ENCODE measurements at regions not wholly inside any gene's neighbourhood (a gene's known extent, or its start where the extent isn't known, plus 50 kb on each side); places are given as distances from the start of the nearest gene placed in this dataset.
"Not testable (repeated sequence)": the region's sequence is repeated elsewhere in the genome, so short reads cannot be mapped to it uniquely, and the experiment has no call there.

DNA sequence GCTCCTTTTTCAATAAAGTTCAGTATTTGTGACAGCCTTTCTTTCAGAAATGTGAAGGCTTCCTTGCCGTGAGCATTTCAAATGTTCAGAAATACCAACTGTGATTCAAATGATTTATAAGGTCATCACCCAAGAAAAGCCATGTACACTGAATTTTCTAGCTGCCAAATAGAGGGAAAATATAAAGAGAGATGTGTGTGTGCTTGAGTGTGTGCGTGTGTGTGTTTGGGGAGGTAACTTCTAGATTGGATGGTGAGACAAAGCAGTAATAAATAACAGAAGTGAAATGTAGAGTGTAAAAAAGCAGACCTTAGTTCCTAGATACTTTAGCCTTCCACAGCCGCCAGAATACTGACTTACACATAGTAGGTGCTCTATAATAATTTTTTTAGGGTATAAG, 577.4 kb downstream of the TBL1XR1 start:
- no peak for DNase-seq

DNA sequence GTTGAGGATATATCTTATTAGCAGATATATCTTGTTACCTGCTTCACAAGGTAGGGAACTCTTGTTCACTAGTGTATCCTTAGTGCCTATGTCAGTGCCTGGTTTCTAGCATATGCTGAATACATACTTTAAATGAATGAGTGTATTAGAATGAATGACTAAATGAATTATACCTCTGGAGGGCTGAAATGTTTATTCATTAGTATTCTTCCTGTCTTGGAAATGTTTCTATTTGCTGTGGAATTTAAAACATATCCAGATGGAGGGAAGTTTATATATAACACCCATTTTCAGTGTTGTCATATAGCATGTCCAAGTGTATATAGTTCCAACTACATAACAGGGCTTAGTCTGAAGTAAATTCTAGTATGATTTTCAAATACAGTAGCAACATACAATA, 581.5 kb downstream of the TBL1XR1 start:
- no peak for DNase-seq

DNA sequence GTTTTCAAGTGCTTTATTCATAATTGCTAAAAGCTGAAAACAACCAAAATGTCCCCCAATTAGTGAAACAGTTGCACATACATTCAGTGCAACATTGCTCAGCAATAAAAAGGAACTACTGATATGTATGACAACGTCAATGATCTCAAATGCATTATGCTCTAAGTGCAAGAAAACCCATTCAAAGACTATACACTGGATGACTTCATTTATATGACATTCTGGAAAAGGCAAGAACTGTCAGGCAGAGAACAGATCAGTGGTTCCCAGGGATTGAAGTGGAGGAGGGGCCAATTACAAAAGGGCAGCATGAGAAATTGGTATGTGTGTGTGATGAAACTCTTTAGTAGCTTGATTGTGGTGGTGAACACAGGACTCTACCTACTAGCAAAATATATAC, 585.6 kb downstream of the TBL1XR1 start:
- DNase-seq: no peak

GRCh38 chr3:176609361-176609760, 587.9 kb downstream of the TBL1XR1 start:
- no peak for DNase-seq

- not testable (repeated sequence) for DNase-seq
Measured at GRCh38 chr3:176605553-176605952, 591.7 kb downstream of the TBL1XR1 start.

GRCh38 chr3:176595307-176595706, 602.0 kb downstream of the TBL1XR1 start:
- no peak for DNase-seq

- DNase-seq: no peak
Measured at GRCh38 chr3:176590722-176591121, 606.6 kb downstream of the TBL1XR1 start.

DNA sequence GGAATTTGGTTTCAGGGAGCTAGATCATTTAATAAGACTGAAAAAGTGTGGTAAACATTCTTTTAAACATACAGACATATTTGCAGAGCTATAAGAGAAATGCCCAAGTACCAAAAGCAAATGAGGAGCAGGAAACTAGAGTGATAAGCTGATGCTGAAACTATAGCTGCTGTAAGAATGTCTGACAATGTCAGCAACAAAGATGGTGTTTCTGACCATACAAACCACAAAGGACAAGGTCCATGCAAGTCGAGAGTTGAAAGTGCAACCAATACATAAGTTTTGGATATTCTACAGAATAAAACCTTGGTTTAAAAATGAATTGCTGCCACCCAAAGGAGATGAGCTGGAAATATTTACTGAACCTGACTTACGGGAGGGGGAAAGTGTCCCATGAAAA, 610.2 kb downstream of the TBL1XR1 start:
- no peak for DNase-seq

DNA sequence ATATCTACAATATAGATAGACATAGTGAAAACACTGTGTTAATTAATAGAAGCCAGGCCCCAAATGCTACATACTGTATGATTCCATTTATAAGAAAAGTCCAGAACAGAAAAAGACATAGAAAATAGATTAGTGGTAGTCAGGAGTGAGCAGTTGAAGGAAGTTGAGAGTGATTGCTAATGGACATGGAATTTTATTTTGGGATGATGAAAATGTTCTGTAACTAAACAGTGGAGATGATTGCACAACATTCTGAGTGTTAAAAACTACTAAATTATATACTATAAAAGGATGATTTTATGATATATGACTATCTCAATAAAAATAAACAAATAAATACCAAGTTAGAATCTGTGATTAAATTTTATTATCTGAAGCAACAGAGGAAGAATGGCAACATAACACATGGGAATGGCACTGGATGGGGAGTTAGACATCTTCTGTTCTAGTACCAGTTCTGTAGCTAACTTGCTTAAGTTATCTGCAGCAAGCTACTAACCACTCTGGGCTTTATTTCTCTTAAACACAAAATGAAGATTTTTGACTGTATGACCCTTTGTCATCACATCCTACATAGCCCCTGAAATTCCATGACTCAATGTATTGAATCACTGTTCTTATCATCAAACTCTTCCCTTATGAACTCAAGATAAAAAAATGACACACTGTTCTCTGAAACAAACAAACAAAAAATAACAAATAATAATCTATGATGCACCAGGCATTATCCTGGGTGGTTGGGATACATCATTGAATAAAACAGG, 612.7 kb downstream of the TBL1XR1 start:
- no peak for DNase-seq

- no peak for DNase-seq
Measured at GRCh38 chr3:176583956-176584355, 613.3 kb downstream of the TBL1XR1 start.

DNA sequence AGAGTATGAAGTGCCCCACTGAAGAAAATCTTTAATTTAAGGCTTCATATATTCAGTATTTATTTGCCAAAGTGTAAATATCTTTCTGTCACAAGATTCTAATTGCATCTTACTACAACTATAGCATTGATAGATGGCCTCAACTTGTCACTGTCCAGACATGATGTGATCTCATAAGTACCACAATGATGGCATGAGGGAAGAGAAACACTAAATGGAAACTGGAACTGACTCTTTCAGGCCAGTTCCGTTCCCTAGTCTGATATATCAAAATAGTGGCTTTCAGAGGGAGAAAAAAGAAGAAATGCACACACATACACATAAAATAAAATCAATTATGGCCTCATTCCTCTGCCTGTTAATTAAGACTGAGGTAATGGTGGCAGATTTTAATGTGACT, 615.7 kb downstream of the TBL1XR1 start:
- DNase-seq: no peak

DNA sequence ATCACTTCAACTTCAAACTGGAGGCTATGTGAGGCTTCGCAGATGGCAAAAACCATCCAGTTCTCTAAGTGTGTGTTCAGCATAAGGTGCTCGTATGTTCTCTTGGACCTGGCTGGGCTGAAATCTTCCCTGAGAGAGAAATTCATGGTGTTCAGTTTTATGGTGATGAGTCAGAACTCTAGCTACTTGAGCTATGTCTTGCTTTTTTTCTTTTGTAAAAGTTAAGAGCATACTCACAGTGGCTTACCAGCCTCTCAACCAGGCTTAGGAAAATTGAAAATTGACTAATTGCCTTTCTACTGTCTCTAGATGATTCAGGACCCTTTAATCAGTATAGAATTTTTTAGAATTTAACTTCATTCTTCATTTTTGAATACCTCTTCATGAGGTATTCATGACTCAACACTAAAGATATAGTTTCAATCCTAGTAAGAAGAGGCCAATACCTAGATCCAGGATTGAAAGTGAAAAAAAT, 617.5 kb downstream of the TBL1XR1 start:
- DNase-seq: no peak

DNA sequence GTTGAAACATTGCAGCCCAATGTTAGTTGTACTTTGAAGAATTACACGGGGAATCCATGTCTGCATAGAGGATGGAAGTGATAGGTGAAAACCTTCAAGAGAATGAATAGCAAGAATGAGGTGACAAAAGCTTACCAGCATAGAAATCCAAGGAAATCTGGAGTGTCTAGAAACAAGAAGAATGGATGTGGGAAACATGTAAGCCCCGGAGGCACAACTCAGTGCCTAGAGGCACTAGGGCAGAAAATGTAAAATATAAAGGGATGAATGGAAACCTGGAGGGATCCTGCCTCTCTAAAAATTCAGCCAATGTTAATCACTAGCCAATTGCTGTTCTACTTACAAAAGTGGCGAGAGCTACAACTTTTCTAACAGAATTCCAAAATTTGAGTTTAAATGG, 619.0 kb downstream of the TBL1XR1 start:
- DNase-seq: no peak

DNA sequence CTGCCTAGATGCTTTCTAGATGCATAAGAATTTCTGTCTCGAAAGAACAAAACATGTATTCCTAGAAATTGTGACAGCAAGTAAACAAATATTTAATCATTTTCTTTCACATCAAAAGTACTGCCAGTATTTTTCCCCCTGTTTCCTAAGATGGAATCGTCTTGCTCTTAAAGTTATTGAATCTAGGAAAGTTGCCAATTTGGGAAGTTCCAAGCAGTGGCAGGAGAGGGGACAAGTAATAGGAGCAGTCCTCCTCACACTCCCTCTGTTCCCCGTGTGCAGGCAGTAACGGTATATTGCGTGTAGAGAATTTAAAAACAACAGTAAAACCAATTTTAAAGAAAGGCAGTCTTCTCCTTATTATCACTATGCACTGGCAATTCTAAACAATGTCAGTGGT, 619.8 kb downstream of the TBL1XR1 start:
- no peak for DNase-seq

DNA sequence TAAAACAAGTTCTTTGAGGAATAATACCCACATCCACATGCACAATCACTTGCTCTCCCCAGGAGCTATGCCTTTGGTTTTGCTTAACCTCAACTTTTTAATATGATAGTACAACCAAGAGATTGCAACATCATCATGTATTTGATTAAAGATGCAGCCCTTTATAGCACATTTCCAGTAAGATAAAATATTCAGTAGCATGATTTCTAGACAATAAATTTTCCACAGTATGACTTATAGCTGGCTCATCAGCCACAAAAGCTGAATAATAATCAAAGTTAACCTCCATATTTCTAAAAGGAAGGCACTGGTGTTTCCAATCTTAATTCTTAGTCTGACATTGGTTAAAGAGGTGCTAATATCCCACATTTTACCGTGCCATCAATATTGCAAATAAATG, 622.5 kb downstream of the TBL1XR1 start:
- DNase-seq: no peak

GRCh38 chr3:176571926-176572325, 625.4 kb downstream of the TBL1XR1 start:
- DNase-seq: no peak

- no peak for DNase-seq
Measured at GRCh38 chr3:176570992-176571391, 626.3 kb downstream of the TBL1XR1 start.

DNA sequence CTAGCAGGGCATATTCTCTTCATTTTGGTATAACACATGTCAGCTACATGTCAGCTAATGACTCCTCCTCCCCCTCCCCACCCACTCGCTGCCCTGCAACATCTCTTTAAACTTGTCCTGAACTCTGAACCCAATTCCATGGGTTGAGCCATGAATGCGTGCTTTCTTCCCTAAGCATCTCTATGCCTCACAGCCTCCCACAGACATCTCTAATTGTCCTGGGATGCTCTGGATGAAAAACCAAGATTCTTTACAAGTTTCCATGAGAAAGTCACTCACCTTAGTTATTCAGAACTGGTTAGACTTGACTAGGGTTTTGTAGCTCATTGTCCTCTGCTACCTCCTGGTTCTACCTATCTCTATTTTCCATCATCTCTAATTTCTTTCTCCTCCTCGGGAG, 629.1 kb downstream of the TBL1XR1 start:
- no peak for DNase-seq

GRCh38 chr3:176566757-176567156, 630.5 kb downstream of the TBL1XR1 start:
- no peak for DNase-seq

DNA sequence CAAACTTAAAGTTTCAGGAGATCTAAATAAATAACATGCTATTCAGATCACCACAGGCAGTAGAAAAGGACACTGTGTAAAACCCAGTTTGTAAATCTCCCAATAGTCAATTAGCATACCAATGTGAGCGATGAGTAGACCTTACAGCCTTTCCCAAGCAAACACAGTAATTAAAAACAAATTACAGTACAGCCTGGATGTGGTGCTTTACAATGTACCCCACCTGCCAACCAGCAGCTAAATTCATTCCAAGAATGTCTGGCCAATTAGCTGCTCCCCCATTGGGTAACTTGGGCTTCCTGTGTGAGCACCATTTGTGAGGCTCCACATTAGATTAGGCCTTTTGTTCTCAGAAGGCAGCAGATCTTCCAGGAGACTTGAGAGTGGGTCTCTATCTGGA, 635.0 kb downstream of the TBL1XR1 start:
- DNase-seq: no peak

GRCh38 chr3:176561826-176562225, 635.5 kb downstream of the TBL1XR1 start:
- DNase-seq: no peak

DNA sequence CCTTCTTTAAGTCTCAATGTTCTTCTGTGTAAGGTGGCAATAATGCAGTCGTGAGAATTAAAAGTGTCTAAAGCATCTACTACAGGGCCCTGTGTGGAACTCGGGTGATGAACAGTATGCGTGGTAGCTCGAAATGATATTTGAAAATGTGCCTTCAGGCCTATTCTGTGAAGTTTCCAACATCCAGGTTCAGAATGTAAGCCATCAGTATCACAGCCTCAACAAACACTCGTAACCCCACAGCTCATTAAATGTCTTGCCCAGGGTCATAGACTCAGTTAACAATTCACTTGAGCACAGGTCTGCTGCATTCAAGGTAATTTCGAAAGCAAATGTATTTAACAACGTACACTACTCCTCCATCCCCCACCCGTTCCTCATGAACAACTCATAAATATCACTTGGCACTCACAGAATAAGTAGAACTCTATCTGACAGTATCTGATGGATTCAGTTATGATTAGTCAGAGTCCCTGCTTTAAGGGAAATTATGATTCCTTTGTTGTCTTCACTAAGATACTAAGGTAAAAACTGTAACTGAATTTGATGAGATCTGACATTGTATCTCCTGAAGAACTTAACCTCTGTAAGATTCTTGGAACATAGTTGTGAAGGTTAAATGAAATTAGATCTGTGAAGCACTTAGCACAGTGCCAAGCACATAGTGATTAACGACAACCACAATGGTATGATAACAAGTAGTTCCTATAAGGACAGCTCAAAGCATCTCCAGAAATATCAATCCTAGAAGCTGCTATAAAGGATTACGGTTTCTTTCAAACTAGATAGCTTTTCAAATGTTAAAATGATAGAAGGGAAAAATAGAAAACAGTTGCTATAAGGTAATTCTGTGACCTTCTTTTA, 642.3 kb downstream of the TBL1XR1 start:
- DNase-seq: no peak

DNA sequence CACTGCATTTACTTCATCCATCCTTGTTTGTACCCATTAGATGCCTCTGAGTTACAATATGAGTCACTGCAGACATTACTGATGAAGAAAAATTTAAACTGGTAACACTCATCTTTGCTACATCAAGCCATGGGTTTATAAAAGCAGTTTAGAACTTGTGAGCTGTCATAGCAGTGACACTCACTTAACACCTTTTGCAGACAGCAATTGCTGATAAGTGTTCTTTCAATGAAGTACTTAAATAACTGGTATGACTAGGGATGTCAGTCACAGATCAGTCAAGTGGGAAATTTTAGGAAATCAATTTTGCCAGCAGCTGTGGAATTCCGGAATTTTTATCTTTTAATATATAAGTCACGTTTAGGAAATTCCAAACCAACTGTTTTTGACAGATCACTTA, 643.0 kb downstream of the TBL1XR1 start:
- DNase-seq: no peak

- DNase-seq: no peak
Measured at GRCh38 chr3:176526942-176527341, 670.3 kb downstream of the TBL1XR1 start.

All from T-helper 9 cell (primary cell).